PC-9 (cell line): ENCODE measurements at regions not wholly inside any gene's neighbourhood (a gene's known extent, or its start where the extent isn't known, plus 50 kb on each side); places are given as distances from the start of the nearest gene placed in this dataset.

Experiments used
- BruUV-seq: library from RNA; stranded (reverse); fragments of 400-500 nt; replicated peaks from 2 replicates; lab custom pipeline; 2021; lab: Mats Ljungman, UMichigan
- CTCF ChIA-PET: fragments of 300-600 bp; sonication (Branson Sonifier 250); formaldehyde crosslinking; loops from one replicate; lab custom pipeline; 2022; ENCODE audit warnings: antibody characterized with exemption; lab: Charles Lee
- POLR2A ChIA-PET: fragments of 300-600 bp; sonication (Branson Sonifier 250); formaldehyde crosslinking; loops from one replicate; lab custom pipeline; 2022; ENCODE audit warnings: antibody characterized with exemption; ENCODE audit not compliant: unreplicated experiment; lab: Charles Lee
- DNase-seq, 2 experiments: peaks; one replicate each; pipeline versions ENCODE4 v3.0.0 to v3.0.0-alpha.2; 2015 to 2022; ENCODE audit warnings: mixed read lengths in 1 of 2
- H2AFZ ChIP-seq: fragments of 200-600 bp; sonication (generic); 2 replicates; pipeline ENCODE4 v1.8.1; 2017; ENCODE audit warnings: antibody characterized with exemption
- H3F3A ChIP-seq: fragments of 200-600 bp; sonication (generic); 2 replicates; pipeline ENCODE4 v1.8.1; 2017; ENCODE audit warnings: antibody characterized with exemption, mild to moderate bottlenecking, low read depth; ENCODE audit not compliant: insufficient read depth
- H3K27ac ChIP-seq: fragments of 200-600 bp; sonication (generic); 2 replicates; pipeline ENCODE4 v1.6.1; 2016; ENCODE audit warnings: mixed run types
- H3K27me3 ChIP-seq: fragments of 200-600 bp; sonication (generic); 2 replicates; pipeline ENCODE4 v1.6.1; 2016; ENCODE audit warnings: low read depth, mixed run types; ENCODE audit not compliant: insufficient read depth
- H3K36me3 ChIP-seq: fragments of 200-600 bp; sonication (generic); 2 replicates; pipeline ENCODE4 v1.6.1; 2016; ENCODE audit warnings: low read depth, mixed run types
- H3K4me1 ChIP-seq: fragments of 200-600 bp; sonication (generic); replicated peaks from 2 replicates; pipeline ENCODE4 v1.6.1; 2016; ENCODE audit warnings: mixed run types; ENCODE audit not compliant: insufficient read depth
- H3K4me2 ChIP-seq: fragments of 200-600 bp; sonication (generic); 2 replicates; pipeline ENCODE4 v1.6.1; 2017; ENCODE audit warnings: mixed run types
- H3K4me3 ChIP-seq: fragments of 200-600 bp; sonication (generic); 2 replicates; pipeline ENCODE4 v1.6.1; 2016; ENCODE audit warnings: mixed run types
- H3K79me2 ChIP-seq: fragments of 200-600 bp; sonication (generic); 2 replicates; pipeline ENCODE4 v1.6.1; 2017; ENCODE audit warnings: low read depth, mixed run types
- H3K9me2 ChIP-seq: fragments of 200-600 bp; sonication (generic); 2 replicates; pipeline ENCODE4 v1.8.1; 2017; ENCODE audit warnings: mild to moderate bottlenecking; ENCODE audit not compliant: insufficient read depth
- H3K9me3 ChIP-seq: fragments of 200-600 bp; sonication (generic); 2 replicates; pipeline ENCODE4 v1.8.1; 2016; ENCODE audit warnings: low read depth; ENCODE audit not compliant: insufficient read depth
- H4K20me1 ChIP-seq: fragments of 200-600 bp; sonication (generic); 2 replicates; pipeline ENCODE4 v1.8.1; 2017; ENCODE audit not compliant: insufficient read depth
- EZH2 ChIP-seq: fragments of 200-600 bp; sonication (generic); IDR thresholded peaks from 2 replicates; pipeline ENCODE4 v1.8.0; 2017; ENCODE audit warnings: antibody characterized with exemption, low read depth
- intact Hi-C: fragments of 100-400 bp; cut with micrococcal nuclease; formaldehyde crosslinking; loops from one replicate; pipeline ENCODE4 v1.10.0; 2022; ENCODE audit not compliant: unreplicated experiment
- TF ChIP-seq, protein P1 (sequence below): fragments of 200-600 bp; sonication (generic); conservative IDR thresholded peaks from 2 replicates; pipeline ENCODE4 v1.6.1; 2017; ENCODE audit warnings: mixed run types, antibody characterized with exemption, mild to moderate bottlenecking, moderate library complexity

DNA sequence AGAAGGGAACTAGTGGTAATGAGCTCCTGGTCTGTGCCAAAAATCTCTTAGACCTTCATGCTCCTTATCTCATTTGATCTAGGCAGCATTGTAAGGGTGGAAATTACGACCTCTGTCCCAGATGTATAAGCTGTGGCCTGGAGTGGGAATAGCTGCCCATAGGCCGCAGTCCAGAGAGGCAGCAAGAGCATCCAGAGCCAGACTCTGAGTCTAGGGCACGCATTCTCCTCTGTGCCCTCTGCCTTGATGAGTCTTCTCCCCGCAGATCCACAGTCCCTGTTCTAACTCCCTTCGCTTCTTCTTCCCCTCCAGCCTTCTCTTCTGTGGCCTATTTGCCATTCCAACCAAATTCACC lies 304.6 kb downstream of the MYCN start:
- H3K36me3 ChIP-seq: no peaks in the 10 kb centered on the region
- H3K27me3 ChIP-seq: peaks cover 21% of the 10 kb centered on the region; the same call in 1 of the 2 replicates
- no peak overlapping the region for H3K4me3 ChIP-seq
- no peak overlapping the region for H3K27ac ChIP-seq
- H3F3A ChIP-seq: no peaks in the 10 kb centered on the region
- H3K4me1 ChIP-seq: no peaks in the 10 kb centered on the region
- no peak for DNase-seq
- H2AFZ ChIP-seq: no peak overlapping the region
- H3K79me2 ChIP-seq: no peaks in the 10 kb centered on the region
- no peak overlapping the region for H3K4me2 ChIP-seq
- intact Hi-C loops: no loop called here
- H3K9me3 ChIP-seq: no peaks in the 10 kb centered on the region
- H4K20me1 ChIP-seq: no peaks in the 10 kb centered on the region
- CTCF ChIA-PET: no interaction called here
- TF ChIP-seq, protein P1, sequence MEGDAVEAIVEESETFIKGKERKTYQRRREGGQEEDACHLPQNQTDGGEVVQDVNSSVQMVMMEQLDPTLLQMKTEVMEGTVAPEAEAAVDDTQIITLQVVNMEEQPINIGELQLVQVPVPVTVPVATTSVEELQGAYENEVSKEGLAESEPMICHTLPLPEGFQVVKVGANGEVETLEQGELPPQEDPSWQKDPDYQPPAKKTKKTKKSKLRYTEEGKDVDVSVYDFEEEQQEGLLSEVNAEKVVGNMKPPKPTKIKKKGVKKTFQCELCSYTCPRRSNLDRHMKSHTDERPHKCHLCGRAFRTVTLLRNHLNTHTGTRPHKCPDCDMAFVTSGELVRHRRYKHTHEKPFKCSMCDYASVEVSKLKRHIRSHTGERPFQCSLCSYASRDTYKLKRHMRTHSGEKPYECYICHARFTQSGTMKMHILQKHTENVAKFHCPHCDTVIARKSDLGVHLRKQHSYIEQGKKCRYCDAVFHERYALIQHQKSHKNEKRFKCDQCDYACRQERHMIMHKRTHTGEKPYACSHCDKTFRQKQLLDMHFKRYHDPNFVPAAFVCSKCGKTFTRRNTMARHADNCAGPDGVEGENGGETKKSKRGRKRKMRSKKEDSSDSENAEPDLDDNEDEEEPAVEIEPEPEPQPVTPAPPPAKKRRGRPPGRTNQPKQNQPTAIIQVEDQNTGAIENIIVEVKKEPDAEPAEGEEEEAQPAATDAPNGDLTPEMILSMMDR: no peak
- TF ChIP-seq EZH2: no peak
- no peaks in the 10 kb centered on the region for H3K9me2 ChIP-seq
- no TSS peak for BruUV-seq
- POLR2A ChIA-PET: no interaction called here

DNA sequence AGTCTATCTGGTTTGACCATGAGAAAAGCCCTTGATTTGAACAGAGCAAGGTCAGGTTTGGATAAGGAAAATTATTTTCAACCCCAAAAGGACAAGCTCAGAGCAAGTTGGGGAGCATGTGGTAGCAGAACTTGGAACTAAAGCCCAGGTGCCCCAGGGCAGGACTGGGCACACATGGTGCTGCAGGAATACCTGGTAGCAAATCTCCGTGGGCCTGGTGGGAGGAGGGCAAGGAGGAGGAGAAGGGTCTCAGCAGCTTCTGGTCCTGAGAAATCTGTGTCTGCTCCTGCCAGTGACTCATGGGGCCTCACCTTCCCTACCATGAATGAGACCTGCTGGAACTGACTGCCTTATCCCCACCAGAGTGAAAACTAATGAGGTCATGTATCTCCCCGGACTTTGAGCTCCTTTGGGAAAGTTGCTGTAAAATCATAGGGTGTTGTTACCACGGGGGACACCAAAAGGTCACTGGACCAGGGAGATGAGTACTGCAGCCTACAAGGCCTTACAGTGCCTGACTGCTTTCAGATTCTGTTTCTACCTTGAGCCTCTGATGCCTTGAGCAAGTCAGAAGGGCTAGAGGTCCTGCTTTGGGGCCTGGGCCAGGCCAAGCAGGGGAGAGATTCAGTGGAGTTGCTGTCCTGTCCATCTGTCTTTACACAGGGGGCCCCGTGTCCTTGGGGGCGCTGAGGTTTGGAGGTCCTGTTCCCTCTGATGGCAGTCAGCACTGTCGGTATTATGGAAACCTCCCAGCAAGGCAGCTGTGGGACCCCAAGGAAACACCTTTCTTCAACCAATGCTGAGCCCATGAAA lies 304.0 kb downstream of the MYCN start:
- Histone ChIP-seq H2AFZ (no peak overlapping the region), H3K9me3 (no peaks in the 10 kb centered on the region)
- intact Hi-C loops: no loop called here

DNA sequence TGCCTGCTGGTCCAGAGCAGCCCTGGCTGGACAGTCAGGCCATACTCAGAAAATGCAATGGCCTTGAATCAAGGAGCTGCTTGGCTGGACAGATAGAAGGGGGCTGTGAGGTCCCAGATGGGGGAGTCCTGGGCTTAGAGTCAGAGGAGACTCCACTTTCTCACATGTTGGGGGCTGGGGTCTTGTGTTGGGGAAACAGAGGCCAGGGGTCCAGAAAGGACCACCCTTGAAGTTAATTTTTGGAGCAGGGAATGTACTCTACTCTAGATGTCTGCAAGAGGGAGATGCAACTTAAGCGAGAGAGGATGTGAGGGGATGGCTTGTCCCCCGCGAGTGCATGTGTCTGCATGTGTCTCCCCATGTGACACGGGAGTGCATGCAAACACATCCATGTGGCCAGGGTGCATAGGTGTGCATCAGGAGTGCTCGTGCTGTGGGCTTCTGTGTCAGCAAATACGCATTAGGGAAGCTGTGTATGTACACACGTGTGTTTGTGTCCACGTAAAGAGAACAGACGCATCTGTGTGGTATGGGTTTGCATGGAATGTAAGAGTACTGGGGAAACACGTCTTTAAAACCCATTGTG lies 303.2 kb downstream of the MYCN start:
- ChIA-PET POLR2A (no interaction called here), CTCF (no interaction called here)
- H3F3A ChIP-seq: no peaks in the 10 kb centered on the region
- no peaks in the 10 kb centered on the region for H3K4me1 ChIP-seq
- DNase-seq: no peak
- BruUV-seq: no TSS peak
- no peak overlapping the region for H2AFZ ChIP-seq
- no peak for TF ChIP-seq EZH2
- TF ChIP-seq, protein P1: no peak
- H3K27ac ChIP-seq: no peak overlapping the region
- H3K36me3 ChIP-seq: no peaks in the 10 kb centered on the region
- H3K9me3 ChIP-seq: no peaks in the 10 kb centered on the region
- H3K4me2 ChIP-seq: no peak overlapping the region
- intact Hi-C loops: no loop called here
- no peaks in the 10 kb centered on the region for H3K79me2 ChIP-seq
- no peaks in the 10 kb centered on the region for H3K9me2 ChIP-seq
- H3K27me3 ChIP-seq: peaks cover 8% of the 10 kb centered on the region; the same call in 1 of the 2 replicates
- H4K20me1 ChIP-seq: no peaks in the 10 kb centered on the region
- H3K4me3 ChIP-seq: no peak overlapping the region

More for the DNA sequence above, 304.0 kb downstream of the MYCN start:
- no peaks in the 10 kb centered on the region for H3K79me2 ChIP-seq
- no TSS peak for BruUV-seq
- CTCF ChIA-PET: no interaction called here
- POLR2A ChIA-PET: no interaction called here
- peaks cover 17% of the 10 kb centered on the region; the same call in 1 of the 2 replicates for H3K27me3 ChIP-seq
- no peak for TF ChIP-seq EZH2
- TF ChIP-seq, protein P1: no peak
- H3K4me1 ChIP-seq: no peaks in the 10 kb centered on the region
- no peak overlapping the region for H3K4me2 ChIP-seq
- no peak for DNase-seq
- H3K9me2 ChIP-seq: no peaks in the 10 kb centered on the region
- no peak overlapping the region for H3K4me3 ChIP-seq
- H3F3A ChIP-seq: no peaks in the 10 kb centered on the region
- no peaks in the 10 kb centered on the region for H3K36me3 ChIP-seq
- H4K20me1 ChIP-seq: no peaks in the 10 kb centered on the region
- no peak overlapping the region for H3K27ac ChIP-seq
